ENCODE measurements at regions not wholly inside any gene's neighbourhood (a gene's known extent, or its start where the extent isn't known, plus 50 kb on each side); places are given as distances from the start of the nearest gene placed in this dataset.
"Not testable (repeated sequence)": the region's sequence is repeated elsewhere in the genome, so short reads cannot be mapped to it uniquely, and the experiment has no call there.

- DNase-seq (ENCODE audit: extremely low read depth, low read depth): no peak
- TF ChIP-seq CTCF (IDR thresholded peaks at IDR 0.05; ENCODE audit: low read depth, low read length): no peak
These were observed 400.2 kb downstream of the CNTN3 start for GRCh38 chr3:74214286-74214685.

GRCh38 chr3:74210739-74211138 lies 403.7 kb downstream of the CNTN3 start:
- no peak for DNase-seq (ENCODE audit: extremely low read depth, low read depth)
- no peak for TF ChIP-seq CTCF (IDR thresholded peaks at IDR 0.05; ENCODE audit: low read depth, low read length)

GRCh38 chr3:74200952-74201351 lies 413.5 kb downstream of the CNTN3 start:
- DNase-seq (ENCODE audit: extremely low read depth, low read depth): no peak
- TF ChIP-seq CTCF (IDR thresholded peaks at IDR 0.05; ENCODE audit: low read depth, low read length): no peak

GRCh38 chr3:74178664-74179063 lies 435.8 kb downstream of the CNTN3 start:
- DNase-seq (ENCODE audit: extremely low read depth, low read depth): not testable (repeated sequence)

GRCh38 chr3:74173090-74173489 lies 441.4 kb downstream of the CNTN3 start:
- TF ChIP-seq CTCF (IDR thresholded peaks at IDR 0.05; ENCODE audit: low read depth, low read length): no peak
- no peak for DNase-seq (ENCODE audit: extremely low read depth, low read depth)

GRCh38 chr3:74167926-74168325 lies 446.5 kb downstream of the CNTN3 start:
- DNase-seq (ENCODE audit: extremely low read depth, low read depth): no peak
- TF ChIP-seq CTCF (IDR thresholded peaks at IDR 0.05; ENCODE audit: low read depth, low read length): no peak

- no peak for TF ChIP-seq CTCF (IDR thresholded peaks at IDR 0.05; ENCODE audit: low read depth, low read length)
These were observed 449.2 kb downstream of the CNTN3 start for GRCh38 chr3:74165211-74165610.

GRCh38 chr3:74149466-74149865 lies 465.0 kb downstream of the CNTN3 start:
- TF ChIP-seq CTCF (IDR thresholded peaks at IDR 0.05; ENCODE audit: low read depth, low read length): no peak
- DNase-seq (ENCODE audit: extremely low read depth, low read depth): no peak

More at GRCh38 chr3:74165211-74165610, 449.2 kb downstream of the CNTN3 start:
- DNase-seq (ENCODE audit: extremely low read depth, low read depth): no peak
